Uterus (tissue), 2 donors: ENCODE measurements at regions not wholly inside any gene's neighbourhood (a gene's known extent, or its start where the extent isn't known, plus 50 kb on each side); places are given as distances from the start of the nearest gene placed in this dataset.

Experiments used
- CTCF ChIP-seq, 4 experiments: fragments of 200-600 bp in 2 of 4; fragments of 450-650 bp in 2 of 4; sonication (generic) in 2 of 4; IDR thresholded peaks; one replicate each; pipeline ENCODE4 v1.5.1; 2016 to 2019; ENCODE audit warnings: antibody characterized with exemption in 4 of 4, mild to moderate bottlenecking in 2 of 4, moderate library complexity in 1 of 4
- POLR2A ChIP-seq, 2 donors: fragments of 450-650 bp; IDR thresholded peaks; one replicate each; pipeline ENCODE4 v1.6.1; 2016; ENCODE audit warnings: antibody characterized with exemption in 2 of 2, mild to moderate bottlenecking in 1 of 2, moderate library complexity in 1 of 2

GRCh38 chr10:58913717-58914116 is 262.7 kb upstream of the PHYHIPL start:
- TF ChIP-seq CTCF (IDR thresholded peaks at IDR 0.05) (no peak), POLR2A (IDR thresholded peaks at IDR 0.05) (no peak)
